GM12874 (cell line): ENCODE measurements at regions not wholly inside any gene's neighbourhood (a gene's known extent, or its start where the extent isn't known, plus 50 kb on each side); places are given as distances from the start of the nearest gene placed in this dataset.

Experiments
- CTCF ChIP-seq: IDR thresholded peaks from 2 replicates; pipeline ENCODE4 v1.5.1; 2011; ENCODE audit warnings: low read depth, mild to moderate bottlenecking, control low read depth, low read length, moderate library complexity; ENCODE audit not compliant: insufficient read depth

- TF ChIP-seq CTCF, result no peak
Measured at GRCh38 chr9:550333-550732, 291.2 kb upstream of the DMRT1 start.

GRCh38 chr9:551986-552929 lies 289.2 kb upstream of the DMRT1 start:
- TF ChIP-seq CTCF, result no peak

GRCh38 chr9:555493-555892 lies 286.0 kb upstream of the DMRT1 start:
- TF ChIP-seq CTCF, result no peak

GRCh38 chr9:556199-556598 lies 285.3 kb upstream of the DMRT1 start:
- no peak for TF ChIP-seq CTCF

- no peak for TF ChIP-seq CTCF
Measured at GRCh38 chr9:556675-557074, 284.8 kb upstream of the DMRT1 start.

GRCh38 chr9:557601-558201 lies 283.8 kb upstream of the DMRT1 start:
- no peak for TF ChIP-seq CTCF

- TF ChIP-seq CTCF, result no peak
Measured at GRCh38 chr9:561427-561826, 280.1 kb upstream of the DMRT1 start.
